SK-N-SH treated with all-trans-retinoic acid at 6 μM for 48 hours (cell line): ENCODE measurements at regions not wholly inside any gene's neighbourhood (a gene's known extent, or its start where the extent isn't known, plus 50 kb on each side); places are given as distances from the start of the nearest gene placed in this dataset.

Source experiments
- TOX ChIP-seq: fragments of 250-450 bp; sonication (Bioruptor Pico); IDR thresholded peaks from 2 replicates; pipeline ENCODE4 v1.8.0; 2021; ENCODE audit warnings: mild to moderate bottlenecking, moderate library complexity, borderline replicate concordance
- TF ChIP-seq, protein P1 (sequence below): fragments of 250-450 bp; sonication (Bioruptor Pico); IDR thresholded peaks from 2 replicates; pipeline ENCODE4 v1.5.1; 2021; ENCODE audit warnings: mild to moderate bottlenecking, moderate library complexity
- TF ChIP-seq, protein P2 (sequence below): fragments of 250-450 bp; sonication (Bioruptor Pico); IDR thresholded peaks from 2 replicates; pipeline ENCODE4 v1.8.0; 2020; ENCODE audit warnings: mild to moderate bottlenecking, moderate library complexity, borderline replicate concordance

DNA sequence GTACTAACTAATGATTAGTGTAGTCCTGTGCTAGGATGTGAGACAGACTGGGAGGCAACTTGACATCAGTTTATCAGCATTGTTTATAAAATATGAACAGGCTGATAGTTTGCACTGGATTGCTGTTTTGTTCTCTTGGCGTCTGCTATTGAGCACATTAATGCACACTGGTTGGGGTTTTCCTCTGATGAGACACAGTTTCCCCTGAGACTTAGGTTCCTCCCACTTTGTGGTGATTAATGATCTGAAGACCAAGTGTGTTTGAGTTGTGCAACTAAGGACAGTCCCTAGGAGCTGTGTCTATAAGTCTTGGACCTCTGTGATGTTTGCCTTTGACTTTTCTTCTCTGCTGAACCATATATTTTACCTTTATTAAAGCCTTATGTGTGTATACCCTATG lies 1015.4 kb downstream of the AMY1C start:
- TF ChIP-seq, protein P1, sequence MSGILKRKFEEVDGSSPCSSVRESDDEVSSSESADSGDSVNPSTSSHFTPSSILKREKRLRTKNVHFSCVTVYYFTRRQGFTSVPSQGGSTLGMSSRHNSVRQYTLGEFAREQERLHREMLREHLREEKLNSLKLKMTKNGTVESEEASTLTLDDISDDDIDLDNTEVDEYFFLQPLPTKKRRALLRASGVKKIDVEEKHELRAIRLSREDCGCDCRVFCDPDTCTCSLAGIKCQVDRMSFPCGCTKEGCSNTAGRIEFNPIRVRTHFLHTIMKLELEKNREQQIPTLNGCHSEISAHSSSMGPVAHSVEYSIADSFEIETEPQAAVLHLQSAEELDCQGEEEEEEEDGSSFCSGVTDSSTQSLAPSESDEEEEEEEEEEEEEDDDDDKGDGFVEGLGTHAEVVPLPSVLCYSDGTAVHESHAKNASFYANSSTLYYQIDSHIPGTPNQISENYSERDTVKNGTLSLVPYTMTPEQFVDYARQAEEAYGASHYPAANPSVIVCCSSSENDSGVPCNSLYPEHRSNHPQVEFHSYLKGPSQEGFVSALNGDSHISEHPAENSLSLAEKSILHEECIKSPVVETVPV: no peak
- TF ChIP-seq, protein P2, sequence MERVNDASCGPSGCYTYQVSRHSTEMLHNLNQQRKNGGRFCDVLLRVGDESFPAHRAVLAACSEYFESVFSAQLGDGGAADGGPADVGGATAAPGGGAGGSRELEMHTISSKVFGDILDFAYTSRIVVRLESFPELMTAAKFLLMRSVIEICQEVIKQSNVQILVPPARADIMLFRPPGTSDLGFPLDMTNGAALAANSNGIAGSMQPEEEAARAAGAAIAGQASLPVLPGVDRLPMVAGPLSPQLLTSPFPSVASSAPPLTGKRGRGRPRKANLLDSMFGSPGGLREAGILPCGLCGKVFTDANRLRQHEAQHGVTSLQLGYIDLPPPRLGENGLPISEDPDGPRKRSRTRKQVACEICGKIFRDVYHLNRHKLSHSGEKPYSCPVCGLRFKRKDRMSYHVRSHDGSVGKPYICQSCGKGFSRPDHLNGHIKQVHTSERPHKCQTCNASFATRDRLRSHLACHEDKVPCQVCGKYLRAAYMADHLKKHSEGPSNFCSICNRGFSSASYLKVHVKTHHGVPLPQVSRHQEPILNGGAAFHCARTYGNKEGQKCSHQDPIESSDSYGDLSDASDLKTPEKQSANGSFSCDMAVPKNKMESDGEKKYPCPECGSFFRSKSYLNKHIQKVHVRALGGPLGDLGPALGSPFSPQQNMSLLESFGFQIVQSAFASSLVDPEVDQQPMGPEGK (CRISPR knock-in tag): no peak
- no peak for TF ChIP-seq TOX (CRISPR knock-in tag)
